H9 (cell line): ENCODE measurements at regions not wholly inside any gene's neighbourhood (a gene's known extent, or its start where the extent isn't known, plus 50 kb on each side); places are given as distances from the start of the nearest gene placed in this dataset.

Source experiments
- DNase-seq: peaks from one replicate; pipeline ENCODE4 v3.0.0-alpha.2; 2017
- H2AFZ ChIP-seq: one replicate; pipeline ENCODE4 v1.6.1; 2013; ENCODE audit warnings: mild to moderate bottlenecking, low read length, control low read depth, moderate library complexity
- H2AK5ac ChIP-seq: 2 replicates; pipeline ENCODE4 v1.6.1; 2013; ENCODE audit warnings: low read length, control low read depth, mixed read lengths; ENCODE audit not compliant: insufficient read length
- H2BK120ac ChIP-seq: one replicate; pipeline ENCODE4 v1.6.1; 2013; ENCODE audit warnings: low read depth, mild to moderate bottlenecking, low read length, control low read depth, inconsistent platforms; ENCODE audit not compliant: poor library complexity, severe bottlenecking
- H2BK12ac ChIP-seq: 2 replicates; pipeline ENCODE4 v1.6.1; 2013; ENCODE audit warnings: low read length, control low read depth, mixed read lengths, low read depth; ENCODE audit not compliant: insufficient read length
- H2BK15ac ChIP-seq: 2 replicates; pipeline ENCODE4 v1.6.1; 2013; ENCODE audit warnings: low read depth, low read length, control low read depth
- H2BK20ac ChIP-seq: one replicate; pipeline ENCODE4 v1.6.1; 2013; ENCODE audit warnings: low read depth, mild to moderate bottlenecking, low read length, control low read depth, inconsistent platforms; ENCODE audit not compliant: poor library complexity, severe bottlenecking
- H2BK5ac ChIP-seq: 2 replicates; pipeline ENCODE4 v1.6.1; 2013; ENCODE audit warnings: low read length, control low read depth, mixed read lengths; ENCODE audit not compliant: insufficient read length
- H3K14ac ChIP-seq: 2 replicates; pipeline ENCODE4 v1.6.1; 2013; ENCODE audit warnings: low read length, control low read depth; ENCODE audit not compliant: insufficient read depth
- H3K18ac ChIP-seq: 2 replicates; pipeline ENCODE4 v1.6.1; 2013; ENCODE audit warnings: low read depth, mild to moderate bottlenecking, mixed read lengths, low read length, control low read depth; ENCODE audit not compliant: insufficient read length
- H3K23ac ChIP-seq: 2 replicates; pipeline ENCODE4 v1.6.1; 2013; ENCODE audit warnings: low read length, control low read depth, mixed read lengths, low read depth; ENCODE audit not compliant: insufficient read length
- H3K23me2 ChIP-seq: 2 replicates; pipeline ENCODE4 v1.6.1; 2013; ENCODE audit warnings: low read depth, mild to moderate bottlenecking, mixed read lengths, low read length, control low read depth; ENCODE audit not compliant: insufficient read length, poor library complexity, severe bottlenecking
- H3K27ac ChIP-seq: 2 replicates; pipeline ENCODE4 v1.5.1; 2013; ENCODE audit warnings: low read length, control low read depth, mixed read lengths, low read depth; ENCODE audit not compliant: insufficient read length
- H3K27me3 ChIP-seq: 2 replicates; pipeline ENCODE4 v1.6.1; 2013; ENCODE audit warnings: low read length, control low read depth, inconsistent platforms; ENCODE audit not compliant: insufficient read depth
- H3K4ac ChIP-seq: 2 replicates; pipeline ENCODE4 v1.6.1; 2013; ENCODE audit warnings: low read depth, mild to moderate bottlenecking, control low read depth, inconsistent platforms, low read length, moderate library complexity
- H3K4me1 ChIP-seq: 2 replicates; pipeline ENCODE4 v1.6.1; 2013; ENCODE audit warnings: low read length, control low read depth, inconsistent platforms; ENCODE audit not compliant: insufficient read depth
- H3K4me2 ChIP-seq: 2 replicates; pipeline ENCODE4 v1.6.1; 2013; ENCODE audit warnings: low read length, control low read depth, mixed read lengths; ENCODE audit not compliant: insufficient read length, insufficient read depth
- H3K56ac ChIP-seq: 2 replicates; pipeline ENCODE4 v1.6.1; 2013; ENCODE audit warnings: low read depth, mild to moderate bottlenecking, mixed read lengths, low read length, control low read depth; ENCODE audit not compliant: insufficient read length
- H3K79me1 ChIP-seq: 2 replicates; pipeline ENCODE4 v1.6.1; 2013; ENCODE audit warnings: low read depth, mild to moderate bottlenecking, moderate library complexity, low read length, control low read depth, inconsistent platforms; ENCODE audit not compliant: insufficient read depth, poor library complexity, severe bottlenecking
- H3K79me2 ChIP-seq: 2 replicates; pipeline ENCODE4 v1.6.1; 2013; ENCODE audit warnings: low read length, control low read depth, inconsistent platforms; ENCODE audit not compliant: insufficient read depth
- H3K9ac ChIP-seq: 2 replicates; pipeline ENCODE4 v1.6.1; 2013; ENCODE audit warnings: low read length, control low read depth, mixed read lengths; ENCODE audit not compliant: insufficient read length; ENCODE audit errors: extremely low read depth
- H3K9me3 ChIP-seq: one replicate; pipeline ENCODE4 v1.6.1; 2013; ENCODE audit warnings: low read depth, low read length, inconsistent platforms; ENCODE audit not compliant: control insufficient read depth
- H3T11ph ChIP-seq: one replicate; pipeline ENCODE4 v1.6.1; 2013; ENCODE audit warnings: mild to moderate bottlenecking, low read length, control low read depth, inconsistent platforms
- H4K20me1 ChIP-seq: one replicate; pipeline ENCODE4 v1.6.1; 2013; ENCODE audit not compliant: control insufficient read depth, insufficient read length, insufficient read depth
- H4K5ac ChIP-seq: 2 replicates; pipeline ENCODE4 v1.6.1; 2013; ENCODE audit warnings: low read depth, mild to moderate bottlenecking, mixed read lengths, low read length, control low read depth; ENCODE audit not compliant: insufficient read length
- H4K8ac ChIP-seq: replicated peaks from 2 replicates; pipeline ENCODE4 v1.6.1; 2013; ENCODE audit warnings: low read length, control low read depth, mixed read lengths, low read depth; ENCODE audit not compliant: insufficient read length
- H4K91ac ChIP-seq: 2 replicates; pipeline ENCODE4 v1.6.1; 2013; ENCODE audit warnings: low read depth, mild to moderate bottlenecking, moderate library complexity, mixed read lengths, low read length, control low read depth; ENCODE audit not compliant: insufficient read length
- H3K27ac Mint-ChIP-seq, 3 experiments: 2 replicates in 2 of 3; 3 replicates in 1 of 3; pipeline ENCODE4 v1.8.0; 2020 to 2021; ENCODE audit warnings: mixed read lengths in 3 of 3, mild to moderate bottlenecking in 1 of 3, moderate library complexity in 1 of 3
- H3K27me3 Mint-ChIP-seq: 2 replicates; pipeline ENCODE4 v1.8.0; 2021; ENCODE audit warnings: low read depth, mild to moderate bottlenecking, moderate library complexity, mixed read lengths
- H3K36me3 Mint-ChIP-seq, 3 experiments: 2 replicates in 2 of 3; 3 replicates in 1 of 3; pipeline ENCODE4 v1.8.0; 2020 to 2021; ENCODE audit warnings: low read depth in 3 of 3, mixed read lengths in 3 of 3; ENCODE audit not compliant: insufficient read depth in 1 of 3
- H3K4me1 Mint-ChIP-seq, 2 experiments: 2 replicates each; pipeline ENCODE4 v1.8.0; 2020; ENCODE audit warnings: mixed read lengths in 2 of 2
- H3K4me3 Mint-ChIP-seq, 2 experiments: 2 replicates in 1 of 2; 3 replicates in 1 of 2; pipeline ENCODE4 v1.8.0; 2020 to 2021; ENCODE audit warnings: mild to moderate bottlenecking in 2 of 2, mixed read lengths in 2 of 2, moderate library complexity in 1 of 2
- H3K9me3 Mint-ChIP-seq, 2 experiments: 2 replicates in 1 of 2; 3 replicates in 1 of 2; pipeline ENCODE4 v1.8.0; 2020; ENCODE audit warnings: mild to moderate bottlenecking in 2 of 2, mixed read lengths in 2 of 2, moderate library complexity in 1 of 2
- WGBS: extraction: QIAGEN DNeasy Blood & Tissue Kit; methylation state at CpG from one replicate; pipeline ENCODE4 v1.1.7; 2013; ENCODE audit warnings: missing lambda C conversion rate, low lambda C conversion rate, mixed read lengths; ENCODE audit not compliant: insufficient read length; ENCODE audit errors: extremely low coverage; 5-methylcytosine and 5-hydroxymethylcytosine counted together
- TF ChIP-seq, protein P1 (sequence below): fragments of 200-600 bp; sonication (generic); conservative IDR thresholded peaks from 3 replicates; pipeline ENCODE4 v1.8.0; 2021; ENCODE audit warnings: antibody characterized with exemption, mild to moderate bottlenecking

DNA sequence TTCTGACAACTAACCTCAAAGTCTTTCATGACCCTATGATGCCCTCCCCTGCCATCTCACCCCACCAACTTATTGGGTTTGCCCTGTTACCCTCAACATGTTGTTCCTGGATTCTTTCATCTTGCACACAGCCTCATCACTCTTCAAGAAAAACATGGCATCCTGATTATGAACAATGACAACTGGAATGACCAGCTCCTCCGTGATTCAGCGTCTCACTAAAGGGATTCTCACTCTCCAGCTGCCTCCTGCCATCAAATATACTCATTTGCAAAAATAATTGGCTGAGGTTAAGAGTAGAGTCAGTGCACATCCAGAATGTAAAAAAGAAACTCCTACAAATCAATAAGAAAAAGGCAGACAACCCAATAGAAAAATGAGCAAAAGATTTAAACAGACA is 59.7 kb upstream of the MDGA1 start:
- H3K27me3 ChIP-seq = peaks cover 74% of the 10 kb centered on the region
- H2BK20ac ChIP-seq = no peak overlapping the region
- no peak overlapping the region for H3K4me3 Mint-ChIP-seq
- H3K4me2 ChIP-seq = no peak overlapping the region
- no peak overlapping the region for H3K27ac ChIP-seq
- no peak overlapping the region for H3K18ac ChIP-seq
- H3K36me3 Mint-ChIP-seq = no peaks in the 10 kb centered on the region
- H3K27ac Mint-ChIP-seq = no peak overlapping the region
- H4K5ac ChIP-seq = no peak overlapping the region
- H2BK120ac ChIP-seq = no peak overlapping the region
- no peaks in the 10 kb centered on the region for H3K23me2 ChIP-seq
- no peak overlapping the region for H3K9ac ChIP-seq
- peaks cover 96% of the 10 kb centered on the region for H3K27me3 Mint-ChIP-seq
- no peak overlapping the region for H3K14ac ChIP-seq
- H3K79me2 ChIP-seq = no peaks in the 10 kb centered on the region
- no peak overlapping the region for H4K91ac ChIP-seq
- H3K4me1 Mint-ChIP-seq = no peaks in the 10 kb centered on the region; a peak in 1 of 4 replicates
- H2BK15ac ChIP-seq = no peak overlapping the region
- no peaks in the 10 kb centered on the region for H4K20me1 ChIP-seq
- no peak overlapping the region for H4K8ac ChIP-seq
- no peak for DNase-seq
- no peak overlapping the region for H3K4ac ChIP-seq
- no peaks in the 10 kb centered on the region for H3K79me1 ChIP-seq
- H2BK12ac ChIP-seq = no peak overlapping the region
- no peak overlapping the region for H2AK5ac ChIP-seq
- H3K56ac ChIP-seq = no peak overlapping the region
- H3K4me1 ChIP-seq = no peaks in the 10 kb centered on the region
- TF ChIP-seq, protein P1, sequence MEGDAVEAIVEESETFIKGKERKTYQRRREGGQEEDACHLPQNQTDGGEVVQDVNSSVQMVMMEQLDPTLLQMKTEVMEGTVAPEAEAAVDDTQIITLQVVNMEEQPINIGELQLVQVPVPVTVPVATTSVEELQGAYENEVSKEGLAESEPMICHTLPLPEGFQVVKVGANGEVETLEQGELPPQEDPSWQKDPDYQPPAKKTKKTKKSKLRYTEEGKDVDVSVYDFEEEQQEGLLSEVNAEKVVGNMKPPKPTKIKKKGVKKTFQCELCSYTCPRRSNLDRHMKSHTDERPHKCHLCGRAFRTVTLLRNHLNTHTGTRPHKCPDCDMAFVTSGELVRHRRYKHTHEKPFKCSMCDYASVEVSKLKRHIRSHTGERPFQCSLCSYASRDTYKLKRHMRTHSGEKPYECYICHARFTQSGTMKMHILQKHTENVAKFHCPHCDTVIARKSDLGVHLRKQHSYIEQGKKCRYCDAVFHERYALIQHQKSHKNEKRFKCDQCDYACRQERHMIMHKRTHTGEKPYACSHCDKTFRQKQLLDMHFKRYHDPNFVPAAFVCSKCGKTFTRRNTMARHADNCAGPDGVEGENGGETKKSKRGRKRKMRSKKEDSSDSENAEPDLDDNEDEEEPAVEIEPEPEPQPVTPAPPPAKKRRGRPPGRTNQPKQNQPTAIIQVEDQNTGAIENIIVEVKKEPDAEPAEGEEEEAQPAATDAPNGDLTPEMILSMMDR = no peak
- WGBS = no CpG with 5 or more reads among the region's 2 CpGs
- no peak overlapping the region for H3T11ph ChIP-seq
- no peaks in the 10 kb centered on the region for H3K9me3 ChIP-seq
- H3K9me3 Mint-ChIP-seq = no peaks in the 10 kb centered on the region
- H3K23ac ChIP-seq = no peak overlapping the region
- H2AFZ ChIP-seq = no peak overlapping the region
- H2BK5ac ChIP-seq = no peak overlapping the region
